SIG-M5 treated with dmso at 0.1 percent for 504 hours (cell line): ENCODE measurements at regions not wholly inside any gene's neighbourhood (a gene's known extent, or its start where the extent isn't known, plus 50 kb on each side); places are given as distances from the start of the nearest gene placed in this dataset.

ENCODE experiments used
- DNase-seq: peaks from one replicate; lab custom pipeline; 2025; ENCODE audit not compliant: unreplicated experiment; lab: John Stamatoyannopoulos, UW

DNA sequence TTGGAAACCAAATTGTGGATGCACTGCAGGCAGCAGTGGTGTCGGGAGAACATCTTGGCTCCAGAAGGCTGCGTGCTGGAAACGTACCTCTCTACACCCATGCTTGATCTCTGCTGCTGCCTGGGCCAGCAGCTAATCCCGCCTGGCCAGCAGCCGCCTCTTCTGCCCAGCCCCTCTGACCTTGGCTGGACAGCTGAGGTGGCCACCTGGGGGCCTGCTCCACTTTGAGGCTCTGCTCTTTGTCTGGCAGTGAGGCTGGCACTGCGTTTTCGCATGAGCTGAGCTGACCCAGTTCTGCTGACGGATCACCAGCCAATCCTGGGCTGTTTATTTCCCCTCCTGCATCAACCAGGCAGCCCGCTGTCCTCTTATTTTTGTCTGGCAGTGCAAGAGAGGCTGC lies 154.9 kb downstream of the TENT4A start:
- DNase-seq, result no peak

DNA sequence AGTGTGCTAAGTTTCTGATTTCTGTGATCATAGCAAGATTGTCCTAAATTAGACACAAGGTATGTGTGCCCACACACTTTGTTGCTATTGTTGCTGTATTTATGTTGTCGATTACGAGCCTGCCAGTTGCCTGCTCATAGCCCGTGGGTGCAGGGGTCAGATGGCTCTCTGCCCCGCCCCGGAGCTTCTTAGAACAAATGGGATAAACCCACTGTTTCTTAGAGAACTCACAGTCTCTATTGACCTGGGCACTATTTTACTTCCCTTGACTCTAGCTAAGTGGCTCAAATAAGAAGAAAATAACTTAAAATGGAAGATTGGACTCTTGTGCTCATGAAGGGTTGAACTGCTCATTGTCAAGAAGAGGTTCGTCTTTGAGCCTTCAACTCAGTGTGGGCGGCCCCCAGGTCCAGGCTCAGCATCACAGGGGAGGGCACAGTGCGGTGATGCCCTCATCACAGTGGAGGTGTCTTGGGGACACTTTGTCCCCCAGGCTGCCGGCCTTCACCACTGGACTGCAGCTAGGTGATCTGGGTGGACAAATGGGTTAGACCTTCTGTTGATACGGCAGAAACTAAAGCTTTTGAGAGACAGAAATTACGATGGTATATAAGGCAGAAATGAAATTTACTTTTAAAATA lies 155.5 kb downstream of the TENT4A start:
- no peak for DNase-seq

GRCh38 chr5:6869677-6870076 lies 156.4 kb downstream of the TENT4A start:
- no peak for DNase-seq

DNA sequence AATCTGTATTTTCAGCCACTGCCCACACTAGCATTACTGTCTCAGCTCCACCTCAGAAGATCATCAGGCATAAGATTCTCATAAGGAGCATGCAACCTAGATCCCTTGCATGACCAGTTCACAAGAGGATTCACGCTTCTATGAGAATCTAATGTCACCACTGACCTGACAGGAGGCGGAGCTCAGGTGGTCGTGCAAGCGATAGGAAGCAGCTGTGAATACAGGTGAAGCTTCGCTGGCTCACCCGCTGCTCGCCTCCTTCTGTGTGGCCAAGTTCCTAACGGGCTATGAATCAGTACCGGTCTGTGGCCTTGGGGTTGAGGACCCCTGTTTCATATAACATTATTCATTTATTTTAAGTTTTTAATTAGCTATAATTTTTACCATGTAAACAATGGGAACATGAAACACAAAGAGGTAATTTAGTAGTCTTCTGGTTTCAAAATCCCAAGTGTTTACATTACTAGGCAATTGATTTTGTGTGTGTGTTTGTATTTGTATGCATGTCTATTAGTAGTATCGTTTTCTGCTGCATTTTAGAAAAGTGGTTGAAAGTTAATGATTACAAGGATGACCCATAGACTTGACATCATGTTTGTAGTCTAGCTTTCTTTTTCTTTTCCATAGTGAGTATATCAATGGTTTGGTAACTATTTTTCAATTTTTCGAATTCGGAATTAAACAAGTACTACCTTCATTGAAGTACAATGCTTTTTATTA lies 159.4 kb downstream of the TENT4A start:
- DNase-seq, result no peak

DNA sequence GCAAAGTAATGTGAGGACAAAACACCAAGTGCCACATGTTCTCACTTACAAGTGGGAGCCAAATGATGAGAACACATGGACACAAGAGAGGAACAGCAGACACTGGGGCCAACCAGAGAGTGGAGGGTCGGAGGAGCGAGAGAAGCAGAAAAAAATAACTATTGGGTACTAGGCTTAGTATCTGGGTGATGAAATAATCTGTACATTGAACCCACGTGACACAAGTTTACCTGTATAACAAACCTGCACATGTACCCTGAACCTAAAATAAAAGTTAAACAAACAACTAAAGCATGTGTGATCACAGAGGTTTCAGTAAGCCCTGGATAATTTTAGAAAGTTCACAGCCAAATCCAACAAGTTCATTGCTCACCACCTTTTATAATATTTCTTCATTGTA lies 160.1 kb downstream of the TENT4A start:
- DNase-seq, result no peak

GRCh38 chr5:6875376-6875775 lies 162.1 kb downstream of the TENT4A start:
- no peak for DNase-seq

DNA sequence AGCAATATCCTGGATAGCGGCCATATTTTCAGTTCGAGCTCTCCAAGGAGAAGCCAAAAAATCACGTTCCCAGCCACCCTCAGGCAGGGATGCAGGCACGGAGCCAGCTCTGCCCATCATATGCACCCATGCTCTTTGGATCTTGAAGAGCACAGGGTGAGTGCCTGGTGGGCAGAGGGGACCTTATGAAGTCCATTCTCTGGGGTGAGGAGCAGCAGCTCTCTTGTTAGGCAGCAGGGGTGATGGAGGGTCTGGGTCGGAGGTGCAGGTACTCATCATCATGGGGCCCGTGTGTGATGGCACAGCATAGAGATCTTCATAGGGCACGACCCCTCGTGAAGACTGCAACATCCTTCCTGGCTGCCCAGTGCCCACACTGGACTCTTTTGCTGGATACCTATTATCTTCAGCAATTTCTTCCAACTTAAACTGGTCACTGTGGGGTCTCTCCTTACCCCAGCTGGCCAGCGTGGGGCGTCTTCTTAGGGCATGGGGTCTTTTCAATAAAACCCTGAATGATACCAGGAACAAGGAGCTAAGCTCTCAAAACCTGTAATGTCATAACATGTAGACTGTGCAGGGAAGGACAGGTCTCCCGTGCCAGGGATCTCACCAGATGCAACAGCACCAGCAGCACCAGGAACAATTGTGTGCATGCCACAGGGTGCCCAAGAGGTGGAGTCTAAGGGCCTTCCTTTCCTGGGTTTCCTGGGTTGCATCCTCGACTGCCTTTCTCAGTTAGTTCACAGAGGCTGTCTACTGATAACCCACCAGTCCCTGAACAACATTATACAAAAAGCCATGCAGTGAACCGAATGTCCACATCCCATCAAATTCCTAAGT lies 165.0 kb downstream of the TENT4A start:
- no peak for DNase-seq

DNA sequence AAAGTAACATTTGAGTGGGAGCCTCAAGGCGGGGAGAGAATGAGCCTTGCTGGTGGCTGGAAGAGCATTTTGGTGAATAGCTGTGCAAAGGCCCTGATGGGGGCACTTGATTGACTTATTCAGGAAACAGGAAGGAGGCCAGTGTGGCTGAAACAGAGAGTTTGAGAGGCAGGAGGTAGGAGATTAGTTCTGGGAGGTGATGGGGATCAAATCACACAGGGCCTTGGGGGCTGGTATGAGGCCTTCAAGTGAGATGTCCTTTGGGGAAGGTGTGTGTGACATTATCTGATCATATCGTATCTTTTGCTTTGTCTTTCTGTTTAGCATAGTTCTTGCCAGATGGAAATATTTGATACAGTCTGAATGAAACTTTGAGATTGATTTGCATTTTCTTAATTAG lies 172.3 kb downstream of the TENT4A start:
- no peak for DNase-seq

- peak; percentile 39 for DNase-seq
Measured at GRCh38 chr5:6886866-6887265, 173.6 kb downstream of the TENT4A start.

GRCh38 chr5:6889030-6889429 lies 175.8 kb downstream of the TENT4A start:
- no peak for DNase-seq

- no peak for DNase-seq
Measured at GRCh38 chr5:6899221-6899620, 186.0 kb downstream of the TENT4A start.

DNA sequence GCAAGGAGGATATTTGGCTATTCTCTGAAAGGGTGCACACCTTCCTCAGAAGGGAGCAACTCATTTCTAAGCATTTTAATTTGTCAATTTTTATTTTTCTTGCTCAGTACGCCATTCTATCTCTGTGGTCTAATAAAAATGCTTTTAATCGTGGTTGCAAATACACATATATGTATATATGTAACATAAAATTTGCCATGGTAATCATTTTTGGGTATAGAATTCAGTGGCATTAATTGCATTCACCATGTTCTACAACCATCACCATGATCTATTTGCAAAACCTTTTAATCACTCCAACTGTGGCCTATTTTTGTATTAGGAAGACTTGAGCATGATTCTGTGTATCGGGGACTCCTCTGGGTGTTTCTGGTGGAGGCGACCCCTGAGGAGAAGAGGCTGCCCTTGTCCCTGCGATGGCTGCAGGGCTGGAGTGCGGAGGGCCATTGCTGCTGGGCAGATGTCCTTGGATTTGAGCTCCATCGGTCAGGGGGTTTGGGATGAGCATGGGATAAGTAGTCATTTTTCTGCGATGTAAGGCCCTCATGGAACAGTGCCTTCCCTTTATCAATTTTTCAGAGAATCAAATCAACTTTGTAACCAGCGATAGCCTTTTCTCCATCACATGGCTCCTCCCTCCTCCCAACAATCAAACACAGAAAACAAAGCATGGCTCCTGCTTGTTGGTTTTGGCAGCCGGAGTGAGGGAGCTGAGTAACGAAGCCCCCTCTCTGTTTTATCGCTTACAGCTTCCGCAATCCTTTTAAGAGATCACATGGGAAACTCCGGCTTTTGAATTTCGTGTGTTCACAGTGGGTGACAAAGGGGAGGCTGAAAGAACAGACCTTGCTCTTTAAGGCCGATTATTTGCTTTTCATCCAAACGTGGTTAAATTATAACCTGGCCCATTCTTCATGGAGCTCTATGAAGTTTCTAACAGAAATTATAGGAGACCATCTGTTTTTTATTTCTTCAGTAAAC lies 187.3 kb downstream of the TENT4A start:
- no peak for DNase-seq

DNA sequence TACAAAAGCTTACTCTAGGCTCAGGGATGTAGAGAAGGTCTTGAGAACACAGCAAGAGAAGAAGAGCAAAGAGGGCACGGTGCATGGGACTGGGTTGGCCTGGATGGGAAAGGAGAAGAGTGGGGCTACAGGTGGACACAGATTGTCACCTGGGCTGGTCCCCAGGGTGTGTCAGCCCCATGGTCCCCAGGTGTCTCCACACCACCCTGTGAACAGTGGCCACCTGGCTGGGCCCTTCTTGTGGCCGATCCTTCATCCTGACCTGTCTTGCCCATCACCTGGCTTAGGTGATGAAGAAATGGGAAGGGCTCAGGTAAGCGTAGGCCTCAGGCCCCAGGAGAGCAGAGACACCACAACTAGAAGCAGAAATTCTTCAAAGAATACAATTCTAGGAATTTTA lies 188.9 kb downstream of the TENT4A start:
- no peak for DNase-seq

DNA sequence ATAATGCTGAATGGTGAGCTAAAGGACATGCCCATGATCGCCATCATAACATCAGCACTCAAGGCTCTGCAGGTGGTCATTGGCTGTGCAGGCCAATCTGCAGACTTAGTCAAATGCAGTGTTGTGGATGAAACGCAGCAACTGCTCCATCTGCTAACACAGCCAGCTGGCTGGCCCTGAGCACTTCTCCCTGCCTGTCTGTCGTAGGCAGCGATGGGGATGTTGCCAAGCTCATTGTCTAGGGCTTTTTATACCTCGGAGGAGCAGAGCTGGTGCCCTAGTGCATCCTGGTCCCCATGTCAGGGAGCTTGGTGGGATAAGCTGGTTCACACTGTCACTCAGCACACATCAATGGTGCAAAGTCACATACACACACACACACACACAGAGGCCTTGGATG lies 189.4 kb downstream of the TENT4A start:
- DNase-seq, result no peak

DNA sequence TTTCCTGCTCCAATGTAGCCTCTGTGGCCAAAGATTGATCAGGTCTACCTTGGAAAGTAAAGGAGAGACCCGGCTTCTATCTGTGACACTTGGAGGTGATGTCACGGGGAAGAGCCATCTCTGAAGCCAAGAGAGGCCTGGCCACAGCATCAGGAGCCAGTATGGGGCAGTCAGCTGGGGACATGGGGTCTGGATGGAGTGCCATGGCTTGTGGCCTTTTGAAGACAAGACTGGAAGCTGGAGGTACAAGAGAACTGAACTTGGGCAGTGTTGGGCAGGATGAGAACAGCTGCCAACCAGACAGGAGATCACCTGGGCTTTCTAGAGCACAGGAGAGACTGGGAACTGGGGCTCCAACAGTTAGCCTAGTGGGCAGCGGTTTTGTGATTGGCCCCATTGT lies 190.7 kb downstream of the TENT4A start:
- no peak for DNase-seq

DNA sequence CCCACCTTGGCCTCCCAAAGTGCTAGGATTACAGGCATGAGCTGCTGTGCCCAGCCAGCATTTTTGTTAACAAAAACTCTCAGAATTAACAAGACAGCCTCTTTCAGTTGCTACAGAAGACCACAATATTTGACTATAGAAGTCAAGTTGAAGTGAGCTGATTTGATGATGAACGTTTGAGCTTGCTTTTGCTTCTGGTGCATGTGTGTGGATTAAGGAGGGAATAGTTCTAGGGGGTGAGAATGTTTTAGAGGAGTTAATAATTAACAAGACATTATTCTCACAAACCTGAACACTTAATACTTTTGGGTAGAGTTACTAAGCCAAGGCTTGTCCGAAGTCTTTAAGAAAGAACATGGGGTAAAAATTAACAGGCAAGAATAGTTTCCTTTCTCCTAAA lies 191.6 kb downstream of the TENT4A start:
- DNase-seq, result no peak

- DNase-seq, result no peak
Measured at GRCh38 chr5:6905423-6905822, 192.2 kb downstream of the TENT4A start.

GRCh38 chr5:6905883-6906282 lies 192.7 kb downstream of the TENT4A start:
- no peak for DNase-seq

- no peak for DNase-seq
Measured at GRCh38 chr5:6907320-6907918, 194.2 kb downstream of the TENT4A start.

- no peak for DNase-seq
Measured at GRCh38 chr5:6909901-6910300, 196.7 kb downstream of the TENT4A start.
